Spleen (tissue), 7 donors: ENCODE measurements at regions not wholly inside any gene's neighbourhood (a gene's known extent, or its start where the extent isn't known, plus 50 kb on each side); places are given as distances from the start of the nearest gene placed in this dataset.

Experiments used
- CTCF ChIP-seq, 11 experiments: fragments of 200-600 bp in 7 of 11; fragments of 450-650 bp in 4 of 11; sonication (generic) in 4 of 11; IDR thresholded peaks in 8 of 11; conservative IDR thresholded peaks in 3 of 11; 1 replicate in 7 of 11; 2 replicates in 4 of 11; pipeline versions ENCODE4 v1.4.0 to v1.8.0; 2016 to 2021; ENCODE audit warnings: antibody characterized with exemption in 11 of 11, inconsistent platforms in 4 of 11, mild to moderate bottlenecking in 1 of 11
- POLR2A ChIP-seq, 3 donors: fragments of 450-650 bp; IDR thresholded peaks; one replicate each; pipeline ENCODE4 v1.5.1; 2017; ENCODE audit warnings: antibody characterized with exemption in 3 of 3, mild to moderate bottlenecking in 1 of 3
- POLR2AphosphoS5 ChIP-seq, 3 donors: sonication (generic); formaldehyde crosslinking; IDR thresholded peaks; one replicate each; pipeline ENCODE4 v1.5.1; 2017; ENCODE audit warnings: antibody characterized with exemption in 3 of 3
- donor health status: DM: no; HTN: no; CAD: no; lungs with moderate emphysema.
- donor health status: DM: no; HTN: no; CAD: no.
- donor health status: DM: no; HTN: no; CAD: no.

DNA sequence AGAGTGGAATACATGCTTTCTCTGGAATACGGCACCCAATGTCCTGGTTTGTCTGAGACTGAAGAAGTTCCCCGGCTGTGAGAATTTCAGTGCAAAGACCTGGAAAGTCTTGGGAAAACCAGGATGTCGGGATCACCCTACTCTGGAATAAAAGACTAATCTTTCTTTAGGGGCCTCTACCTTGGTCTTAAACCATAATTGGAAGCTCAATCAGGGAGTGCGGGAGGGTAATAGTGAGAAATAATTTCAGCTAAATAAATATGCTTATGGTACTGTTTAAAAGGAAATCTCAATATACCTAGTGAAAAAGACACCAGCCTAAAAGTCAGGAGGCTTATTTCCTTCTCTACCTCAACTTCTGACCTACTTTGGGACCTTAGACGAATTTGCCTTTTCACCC lies 236.1 kb upstream of the GLI3 start:
- TF ChIP-seq CTCF (IDR thresholded peaks at IDR 0.05 in 8 of 11, conservative IDR thresholded peaks at IDR 0.05 in 3 of 11) (no peak), POLR2A (IDR thresholded peaks at IDR 0.05) (no peak), POLR2AphosphoS5 (IDR thresholded peaks at IDR 0.05) (no peak)
